Neutrophil (primary cell): ENCODE measurements at regions not wholly inside any gene's neighbourhood (a gene's known extent, or its start where the extent isn't known, plus 50 kb on each side); places are given as distances from the start of the nearest gene placed in this dataset.

ENCODE experiments used
- H3K27ac ChIP-seq: fragments of 200-600 bp; sonication (generic); 2 replicates; pipeline ENCODE4 v1.5.1; 2016; ENCODE audit warnings: mild to moderate bottlenecking, moderate library complexity
- H3K27me3 ChIP-seq: fragments of 200-600 bp; sonication (generic); 2 replicates; pipeline ENCODE4 v1.6.0; 2016; ENCODE audit warnings: mild to moderate bottlenecking
- H3K36me3 ChIP-seq: fragments of 200-600 bp; sonication (generic); 2 replicates; pipeline ENCODE4 v1.5.1; 2017
- H3K4me1 ChIP-seq, 2 experiments: fragments of 200-600 bp in 1 of 2; sonication (generic) in 1 of 2; 1 replicate in 1 of 2; 2 replicates in 1 of 2; pipeline versions ENCODE4 v1.5.1 to v1.6.1; 2013 to 2016; ENCODE audit warnings: low read depth in 1 of 2, low read length in 1 of 2, mild to moderate bottlenecking in 1 of 2, moderate library complexity in 1 of 2; ENCODE audit not compliant: control insufficient read depth in 1 of 2, insufficient read depth in 1 of 2
- H3K4me3 ChIP-seq, 2 experiments: fragments of 200-600 bp in 1 of 2; sonication (generic) in 1 of 2; 1 replicate in 1 of 2; 2 replicates in 1 of 2; pipeline ENCODE4 v1.5.1; 2013 to 2016; ENCODE audit warnings: low read depth in 1 of 2, low read length in 1 of 2, mild to moderate bottlenecking in 1 of 2, moderate library complexity in 1 of 2
- H3K9me3 ChIP-seq: fragments of 200-600 bp; sonication (generic); 2 replicates; pipeline ENCODE4 v1.5.1; 2016
- CTCF ChIP-seq: fragments of 200-600 bp; sonication (generic); IDR thresholded peaks from 2 replicates; pipeline ENCODE4 v1.5.1; 2016; ENCODE audit warnings: antibody characterized with exemption

DNA sequence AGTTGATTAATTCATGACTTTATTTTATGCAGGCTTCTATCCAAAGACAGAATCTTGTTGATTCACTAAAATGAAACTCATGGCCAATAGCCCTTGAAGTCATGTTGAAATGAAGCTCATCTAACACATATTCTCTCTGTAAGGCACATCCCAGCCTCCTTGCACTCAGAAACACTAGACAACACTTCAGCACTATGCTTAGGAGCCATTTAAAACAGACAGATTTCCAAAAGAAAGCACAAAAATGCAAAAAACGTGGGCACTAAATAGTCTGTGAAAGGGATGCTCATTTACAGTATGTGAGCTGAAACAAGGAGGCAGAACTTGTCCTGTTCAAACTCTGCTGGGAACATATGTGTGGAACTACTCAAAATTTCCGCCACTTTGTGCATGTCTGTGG, 124.4 kb downstream of the MYCN start:
- H3K4me1 ChIP-seq, result no peaks in the 10 kb centered on the region
- TF ChIP-seq CTCF, result no peak
- H3K4me3 ChIP-seq, result no peak overlapping the region
- H3K27me3 ChIP-seq, result no peaks in the 10 kb centered on the region
- H3K27ac ChIP-seq, result no peak overlapping the region
- no peaks in the 10 kb centered on the region for H3K9me3 ChIP-seq
- no peaks in the 10 kb centered on the region for H3K36me3 ChIP-seq

- no peaks in the 10 kb centered on the region for H3K36me3 ChIP-seq
- no peak overlapping the region for H3K27ac ChIP-seq
- TF ChIP-seq CTCF, result no peak
- H3K4me3 ChIP-seq, result no peak overlapping the region
- H3K9me3 ChIP-seq, result no peaks in the 10 kb centered on the region
- H3K4me1 ChIP-seq, result no peaks in the 10 kb centered on the region
- H3K27me3 ChIP-seq, result no peaks in the 10 kb centered on the region
Measured at GRCh38 chr2:16063955-16064633, 123.7 kb downstream of the MYCN start.

GRCh38 chr2:16063251-16063850, 123.0 kb downstream of the MYCN start:
- H3K4me3 ChIP-seq, result no peak overlapping the region
- H3K36me3 ChIP-seq, result no peaks in the 10 kb centered on the region
- no peaks in the 10 kb centered on the region for H3K4me1 ChIP-seq

DNA sequence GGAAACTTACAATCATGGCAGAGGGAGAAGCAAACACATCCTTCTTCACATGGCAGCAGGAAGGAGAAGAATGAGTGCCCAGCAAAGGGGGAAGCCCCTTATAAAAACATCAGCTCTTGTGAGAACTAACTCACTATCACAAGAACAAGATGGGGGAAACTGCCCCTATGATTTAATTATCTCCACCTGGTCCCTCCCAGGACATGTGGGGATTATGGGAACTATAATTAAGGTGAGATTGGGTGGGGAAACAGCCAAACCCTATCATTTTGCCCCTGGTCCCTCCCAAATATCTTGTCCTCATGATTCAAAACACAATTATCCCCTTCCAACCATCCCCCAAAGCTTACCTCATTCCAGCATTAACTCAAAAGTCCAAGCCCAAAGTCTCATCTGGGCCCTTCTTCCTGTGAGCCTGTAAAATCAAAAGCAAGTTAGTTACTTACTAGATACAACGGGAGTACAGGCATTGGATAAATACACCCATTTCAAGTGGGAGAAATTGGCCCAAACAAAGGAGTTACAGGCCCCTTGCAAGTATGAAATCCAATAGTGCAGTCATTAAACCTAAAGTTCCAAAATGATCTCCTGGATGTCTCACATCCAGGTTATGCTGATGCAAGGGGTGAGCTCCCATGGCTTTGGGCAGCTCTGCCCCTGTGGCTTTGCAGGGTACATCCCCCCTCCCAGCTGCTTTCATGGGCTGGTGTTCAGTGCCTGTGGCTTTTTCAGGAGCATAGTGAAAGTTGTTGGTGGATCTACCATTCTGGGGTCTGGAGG, 122.3 kb downstream of the MYCN start:
- Histone ChIP-seq H3K36me3 (no peaks in the 10 kb centered on the region), H3K27ac (no peak overlapping the region), H3K4me3 (no peak overlapping the region), H3K9me3 (no peaks in the 10 kb centered on the region), H3K4me1 (no peaks in the 10 kb centered on the region), H3K27me3 (no peaks in the 10 kb centered on the region)
- TF ChIP-seq CTCF, result no peak

More at GRCh38 chr2:16063251-16063850, 123.0 kb downstream of the MYCN start:
- TF ChIP-seq CTCF, result no peak
- Histone ChIP-seq H3K9me3 (no peaks in the 10 kb centered on the region), H3K27ac (no peak overlapping the region), H3K27me3 (no peaks in the 10 kb centered on the region)

- Histone ChIP-seq H3K4me3 (no peak overlapping the region), H3K27me3 (no peaks in the 10 kb centered on the region), H3K27ac (no peak overlapping the region), H3K36me3 (no peaks in the 10 kb centered on the region), H3K4me1 (no peaks in the 10 kb centered on the region), H3K9me3 (no peaks in the 10 kb centered on the region)
- no peak for TF ChIP-seq CTCF
Measured at GRCh38 chr2:16061441-16062217, 121.3 kb downstream of the MYCN start.
